Heart right ventricle (tissue), 16 donors: ENCODE measurements at regions not wholly inside any gene's neighbourhood (a gene's known extent, or its start where the extent isn't known, plus 50 kb on each side); places are given as distances from the start of the nearest gene placed in this dataset.
A peak's percentile ranks its signal among the peaks of the same experiment; 100 is the strongest.

Experiments
- ATAC-seq, 8 donors: fragments of 200-7000 bp; cut with Tn5 transposase; one replicate each; pipeline ENCODE4 v1.9.1; 2020; ENCODE audit warnings: mild to moderate bottlenecking in 8 of 8, moderate library complexity in 8 of 8, moderate number of reproducible peaks in 1 of 8
- DNase-seq, 2 donors: peaks; one replicate each; pipeline ENCODE4 v3.0.0-alpha.2; 2020
- H3K27ac ChIP-seq, 10 donors: fragments of 200-600 bp; sonication (generic) in 2 of 10; one replicate each; pipeline versions ENCODE4 v1.5.0 to v1.8.0; 2020 to 2022; ENCODE audit warnings: mild to moderate bottlenecking in 3 of 10
- H3K27me3 ChIP-seq, 7 donors: fragments of 200-600 bp; one replicate each; pipeline ENCODE4 v1.8.0; 2021 to 2022; ENCODE audit warnings: mild to moderate bottlenecking in 2 of 7
- H3K36me3 ChIP-seq, 9 donors: fragments of 200-600 bp; sonication (generic) in 1 of 9; one replicate each; pipeline versions ENCODE4 v1.5.0 to v1.8.0; 2020 to 2022; ENCODE audit warnings: mild to moderate bottlenecking in 2 of 9
- H3K4me1 ChIP-seq, 9 donors: fragments of 200-600 bp; sonication (generic) in 1 of 9; one replicate each; pipeline versions ENCODE4 v1.5.0 to v1.8.0; 2020 to 2022; ENCODE audit warnings: mild to moderate bottlenecking in 4 of 9
- H3K4me3 ChIP-seq, 10 donors: fragments of 200-600 bp; sonication (generic) in 2 of 10; one replicate each; pipeline versions ENCODE4 v1.5.0 to v1.8.0; 2020 to 2022; ENCODE audit warnings: mild to moderate bottlenecking in 7 of 10, moderate library complexity in 2 of 10
- H3K9me3 ChIP-seq, 11 donors: fragments of 200-600 bp in 10 of 11; sonication (generic) in 2 of 11; one replicate each; pipeline versions ENCODE4 v1.5.0 to v1.8.0; 2013 to 2022; ENCODE audit warnings: mild to moderate bottlenecking in 2 of 11, control low read depth in 1 of 11, moderate library complexity in 1 of 11
- CTCF ChIP-seq, 9 donors: fragments of 200-600 bp; sonication (generic) in 2 of 9; IDR thresholded peaks; one replicate each; pipeline versions ENCODE4 v1.5.0 to v1.8.0; 2021 to 2022; ENCODE audit warnings: antibody characterized with exemption in 9 of 9, mild to moderate bottlenecking in 5 of 9, moderate library complexity in 1 of 9
- WGBS, 2 donors: extraction: QIAGEN DNeasy Blood & Tissue Kit; methylation state at CpG; one replicate each; pipeline ENCODE4 v1.1.7; 2013; ENCODE audit warnings: inconsistent platforms in 1 of 2; 5-methylcytosine and 5-hydroxymethylcytosine counted together
- intact Hi-C, 10 donors: fragments of 100-400 bp; cut with DNase I; formaldehyde crosslinking; loops; one replicate each; pipeline versions ENCODE4 v1.11.1 to v1.14.2; 2022
- donor health status: Arrhythmogenic right ventricular cardiomyopathy.
- donor health status: ischemic (EF 13 %, LVEDD 7.1; RV severe dilation, severe dysfunction).
- donor health status: healthy with polysubstance abuse.
- donor health status: DM: no; HTN: yes; CAD: no.
- donor health status: DM: no; HTN: no; CAD: no.
- donor health status: ischemic (EF 25% LVEDD 6.9; RV normal size, moderate dysfunction).
- donor health status: ischemic (EF 25% LVEDD 5.7; RV mildly dilated, moderate dysfunction).
- donor health status: healthy.
- donor health status: DM: yes; HTN: yes; CAD: no.
- donor health status: Ischemic cardiomyopathy.
- donor health status: ischemic (EF 35%, LVEDD 5.7; RV mildly dilated, moderate dysfunction).
- donor health status: nonischemic (EF 11% LVEDD 7.7; RV severe dilation, severe dysfunction).
- donor health status: DM: yes; HTN: yes; CAD: no.
- donor health status: PGD.
- donor health status: ischemic (EF 29% LVEDD 5.4; RV normal size, mild dysfunction).
- donor health status: nonischemic (EF 23%, LVEDD 6.1; RV moderate dilation, normal function).

GRCh38 chr18:22343613-22344012, 74.1 kb downstream of the CTAGE1 start:
- no peak for ATAC-seq
- intact Hi-C loops, result loop anchor here in 4 of 10 donors (10.0 kb wide), 3 partner anchors 149 to 349 kb away; no protein-coding TSS in a partner anchor
- 92 to 93% methylated on average over 5 of the region's 5 CpGs for WGBS, 2 donors
- Histone ChIP-seq H3K27ac (peak overlapping the region in 3 of 10 donors; percentile 12 to 93 (median 90)), H3K9me3 (no peaks in the 10 kb centered on the region), H3K4me3 (no peak overlapping the region), H3K4me1 (peaks cover 10 to 58% (median 46%) of the 10 kb centered on the region in 9 donors), H3K27me3 (peaks cover 0 to 26% (median 0%) of the 10 kb centered on the region in 7 donors), H3K36me3 (no peaks in the 10 kb centered on the region)
- no peak for TF ChIP-seq CTCF (IDR thresholded peaks at IDR 0.05)
- no peak for DNase-seq

GRCh38 chr18:22342625-22343024, 75.1 kb downstream of the CTAGE1 start:
- no peaks in the 10 kb centered on the region for H3K9me3 ChIP-seq
- TF ChIP-seq CTCF (IDR thresholded peaks at IDR 0.05), result no peak
- H3K36me3 ChIP-seq, result no peaks in the 10 kb centered on the region
- ATAC-seq (no peak), DNase-seq (no peak)
- H3K4me3 ChIP-seq, result no peak overlapping the region
- H3K4me1 ChIP-seq, result peaks cover 10 to 59% (median 50%) of the 10 kb centered on the region in 9 donors
- H3K27me3 ChIP-seq, result peaks cover 0 to 19% (median 0%) of the 10 kb centered on the region in 7 donors
- intact Hi-C loops, result loop anchor here in 4 of 10 donors (10.0 kb wide), 3 partner anchors 148 to 348 kb away; no protein-coding TSS in a partner anchor
- peak overlapping the region in 4 of 10 donors; percentile 4 to 90 (median 18) for H3K27ac ChIP-seq
- 55 to 61% methylated on average over 4 of the region's 4 CpGs for WGBS, 2 donors

GRCh38 chr18:22340331-22340730, 77.4 kb downstream of the CTAGE1 start:
- WGBS, 2 donors, result 57 to 82% methylated on average over 3 of the region's 3 CpGs
- H3K27me3 ChIP-seq, result no peaks in the 10 kb centered on the region
- peaks cover 2 to 59% (median 42%) of the 10 kb centered on the region in 9 donors for H3K4me1 ChIP-seq
- no peak overlapping the region for H3K4me3 ChIP-seq
- H3K36me3 ChIP-seq, result no peaks in the 10 kb centered on the region
- H3K27ac ChIP-seq, result peak overlapping the region in 4 of 10 donors; percentile 1 to 51 (median 26)
- ATAC-seq (no peak), DNase-seq (no peak)
- no peaks in the 10 kb centered on the region for H3K9me3 ChIP-seq
- TF ChIP-seq CTCF (IDR thresholded peaks at IDR 0.05), result no peak
- intact Hi-C loops, result loop anchor here in 4 of 10 donors (10.0 kb wide), 3 partner anchors 146 to 346 kb away; no protein-coding TSS in a partner anchor

DNA sequence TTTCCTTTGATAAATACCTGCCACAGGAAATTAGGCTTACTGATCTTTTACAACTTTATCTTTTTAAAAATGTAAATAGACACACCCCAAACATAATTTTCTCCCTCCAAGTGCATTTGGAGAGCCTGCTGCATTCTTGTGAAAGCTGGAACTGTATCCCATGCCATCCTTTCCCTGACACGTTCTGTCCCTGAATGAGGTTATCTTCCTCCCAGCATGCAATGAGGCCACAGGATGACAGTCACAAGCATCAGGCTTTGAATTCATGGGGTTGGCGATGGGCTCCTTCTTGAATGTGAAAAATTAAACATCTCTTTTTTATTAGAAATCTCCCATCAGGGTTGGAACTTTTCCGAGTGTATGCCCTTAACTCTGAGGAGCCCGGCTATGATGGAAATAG, 77.8 kb downstream of the CTAGE1 start:
- no peak for TF ChIP-seq CTCF (IDR thresholded peaks at IDR 0.05)
- Histone ChIP-seq H3K4me3 (no peak overlapping the region), H3K9me3 (no peaks in the 10 kb centered on the region), H3K27me3 (no peaks in the 10 kb centered on the region), H3K4me1 (peaks cover 2 to 59% (median 39%) of the 10 kb centered on the region in 9 donors), H3K36me3 (no peaks in the 10 kb centered on the region), H3K27ac (peak overlapping the region in 4 of 10 donors; percentile 1 to 51 (median 26))
- WGBS, 2 donors, result 61 to 70% methylated on average over 4 of the region's 4 CpGs
- peak in 3 of 8 donors; percentile 45 to 65 (median 60) for ATAC-seq
- intact Hi-C loops, result loop anchor here in 4 of 10 donors (5.0 to 10.0 kb wide), 4 partner anchors 53 to 345 kb away; no protein-coding TSS in a partner anchor
- DNase-seq, result no peak
